ENCODE measurements at regions not wholly inside any gene's neighbourhood (a gene's known extent, or its start where the extent isn't known, plus 50 kb on each side); places are given as distances from the start of the nearest gene placed in this dataset.
A peak's percentile ranks its signal among the peaks of the same experiment; 100 is the strongest.
"Not testable (repeated sequence)": the region's sequence is repeated elsewhere in the genome, so short reads cannot be mapped to it uniquely, and the experiment has no call there.

DNA sequence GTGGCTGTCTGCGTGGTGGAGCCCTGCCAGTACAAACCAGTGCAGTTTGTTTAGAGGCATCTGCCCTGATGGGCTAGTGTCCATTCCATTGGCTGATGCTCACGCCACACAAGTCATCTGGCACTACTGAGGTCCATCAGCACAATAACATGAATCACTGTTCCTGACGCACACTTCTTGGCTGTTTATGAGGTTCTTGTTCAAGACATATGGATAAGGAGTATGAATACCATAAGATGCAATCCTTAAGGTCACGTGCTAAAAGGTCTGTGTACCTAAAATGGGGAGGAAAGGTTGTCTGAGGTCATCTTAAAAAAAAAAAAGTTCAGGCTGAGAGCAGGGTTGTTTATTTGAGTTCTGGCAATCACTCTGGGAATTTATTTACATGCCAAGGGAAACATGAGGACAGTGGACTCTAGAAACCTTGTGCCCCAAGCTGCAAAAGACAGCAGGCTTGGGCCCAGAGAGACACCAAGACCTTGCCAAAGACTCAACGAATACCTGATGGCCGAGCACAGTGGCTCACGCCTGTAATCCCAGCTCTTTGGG is 54.1 kb upstream of the SHLD1 start:
- DNase-seq (ENCODE audit: low read depth in 2 of 3, low spot score in 2 of 3): no peak

GRCh38 chr20:5691918-5692618 is 58.1 kb upstream of the SHLD1 start:
- DNase-seq (ENCODE audit: low read depth in 2 of 3, low spot score in 2 of 3): no peak

GRCh38 chr20:5689463-5689862 is 60.7 kb upstream of the SHLD1 start:
- DNase-seq (ENCODE audit: low read depth in 2 of 3, low spot score in 2 of 3): no peak

GRCh38 chr20:5688431-5688972 is 61.7 kb upstream of the SHLD1 start:
- no peak for DNase-seq (ENCODE audit: low read depth in 2 of 3, low spot score in 2 of 3)

- no peak for DNase-seq (ENCODE audit: low read depth in 2 of 3, low spot score in 2 of 3)
Measured at GRCh38 chr20:5687884-5688283, 62.3 kb upstream of the SHLD1 start.

- DNase-seq (ENCODE audit: low read depth in 2 of 3, low spot score in 2 of 3): no peak
Measured at GRCh38 chr20:5686384-5687105, 63.7 kb upstream of the SHLD1 start.

GRCh38 chr20:5682556-5682955 is 67.6 kb upstream of the SHLD1 start:
- DNase-seq (ENCODE audit: low read depth in 2 of 3, low spot score in 2 of 3): peak in 1 of 3 donors; percentile 13

DNA sequence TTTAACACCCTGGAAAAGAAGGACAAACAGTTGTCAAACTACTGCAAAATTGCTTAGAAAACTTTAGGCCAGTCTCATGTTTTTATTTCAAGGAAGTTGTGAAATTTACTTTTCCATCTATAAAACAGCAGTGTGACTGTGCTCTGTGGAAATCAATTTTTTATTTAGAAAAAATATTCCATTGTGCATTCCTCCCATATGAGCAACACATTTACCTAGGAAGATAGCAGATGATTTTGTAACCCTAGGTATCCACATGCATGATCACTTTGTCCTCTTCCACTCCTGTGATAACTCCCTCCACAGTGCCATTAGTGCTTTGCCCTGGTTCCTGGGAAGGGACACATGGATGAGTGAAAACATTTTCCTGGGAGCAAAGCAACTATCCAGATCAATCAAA is 69.4 kb upstream of the GPCPD1 start:
- no peak for DNase-seq (ENCODE audit: low read depth in 2 of 3, low spot score in 2 of 3)

DNA sequence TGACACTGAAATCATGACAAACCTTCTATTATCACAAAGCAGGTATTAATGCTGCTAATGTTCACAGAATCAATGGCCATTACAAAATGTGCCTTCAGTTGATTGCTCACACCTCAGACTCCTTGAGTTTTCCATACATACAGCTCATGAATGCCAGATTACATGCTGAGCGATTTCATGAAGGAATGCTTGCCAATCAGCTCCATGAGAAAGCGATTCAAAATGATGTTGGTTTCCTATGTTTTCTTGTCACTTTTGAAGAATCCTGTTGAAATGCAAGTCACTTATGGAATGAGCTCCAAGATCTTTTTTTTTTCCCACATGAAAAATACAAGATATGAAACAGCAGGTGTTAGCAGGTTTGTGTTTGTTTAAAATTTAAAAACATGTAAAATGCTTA is 68.0 kb upstream of the GPCPD1 start:
- no peak for DNase-seq (ENCODE audit: low read depth in 2 of 3, low spot score in 2 of 3)

DNA sequence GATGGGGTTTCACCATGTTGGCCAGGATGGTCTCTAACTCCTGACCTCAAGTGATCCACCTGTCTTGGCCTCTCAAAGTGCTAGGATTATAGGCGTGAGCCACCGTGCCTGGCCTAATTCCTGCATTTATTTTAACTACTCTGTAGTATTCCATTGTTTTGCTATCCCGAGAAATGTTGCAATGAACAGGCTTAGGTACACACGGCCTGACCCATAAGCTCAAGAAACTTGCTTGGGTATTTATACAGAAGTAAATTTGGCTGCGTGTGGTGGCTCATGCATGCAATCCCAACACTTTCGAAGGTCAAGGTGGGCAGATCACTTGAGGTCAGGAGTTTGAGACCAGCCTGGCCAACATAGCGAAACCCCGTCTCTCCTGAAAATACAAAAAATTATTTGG is 67.1 kb upstream of the GPCPD1 start:
- DNase-seq (ENCODE audit: low read depth in 2 of 3, low spot score in 2 of 3): not testable (repeated sequence)

DNA sequence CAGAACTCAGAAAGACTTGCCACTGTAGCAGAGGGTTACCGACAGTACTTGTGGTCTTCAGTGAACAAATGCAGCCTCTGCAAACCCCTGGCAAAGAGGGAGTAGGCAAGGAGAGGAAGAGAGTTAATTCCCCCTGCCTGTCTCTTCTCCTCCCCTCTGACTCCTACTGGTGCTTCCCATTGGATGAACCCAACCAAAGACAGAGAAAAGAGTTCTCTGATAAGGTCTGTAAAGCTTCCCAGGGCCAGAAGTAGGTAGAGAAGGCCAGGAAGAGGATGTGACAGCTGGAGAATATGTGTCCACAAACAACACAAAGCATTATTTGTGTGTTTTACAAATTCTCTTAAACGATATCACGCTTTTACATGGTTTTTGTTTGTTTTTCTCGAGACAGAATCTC is 66.6 kb upstream of the GPCPD1 start:
- no peak for DNase-seq (ENCODE audit: low read depth in 2 of 3, low spot score in 2 of 3)

DNA sequence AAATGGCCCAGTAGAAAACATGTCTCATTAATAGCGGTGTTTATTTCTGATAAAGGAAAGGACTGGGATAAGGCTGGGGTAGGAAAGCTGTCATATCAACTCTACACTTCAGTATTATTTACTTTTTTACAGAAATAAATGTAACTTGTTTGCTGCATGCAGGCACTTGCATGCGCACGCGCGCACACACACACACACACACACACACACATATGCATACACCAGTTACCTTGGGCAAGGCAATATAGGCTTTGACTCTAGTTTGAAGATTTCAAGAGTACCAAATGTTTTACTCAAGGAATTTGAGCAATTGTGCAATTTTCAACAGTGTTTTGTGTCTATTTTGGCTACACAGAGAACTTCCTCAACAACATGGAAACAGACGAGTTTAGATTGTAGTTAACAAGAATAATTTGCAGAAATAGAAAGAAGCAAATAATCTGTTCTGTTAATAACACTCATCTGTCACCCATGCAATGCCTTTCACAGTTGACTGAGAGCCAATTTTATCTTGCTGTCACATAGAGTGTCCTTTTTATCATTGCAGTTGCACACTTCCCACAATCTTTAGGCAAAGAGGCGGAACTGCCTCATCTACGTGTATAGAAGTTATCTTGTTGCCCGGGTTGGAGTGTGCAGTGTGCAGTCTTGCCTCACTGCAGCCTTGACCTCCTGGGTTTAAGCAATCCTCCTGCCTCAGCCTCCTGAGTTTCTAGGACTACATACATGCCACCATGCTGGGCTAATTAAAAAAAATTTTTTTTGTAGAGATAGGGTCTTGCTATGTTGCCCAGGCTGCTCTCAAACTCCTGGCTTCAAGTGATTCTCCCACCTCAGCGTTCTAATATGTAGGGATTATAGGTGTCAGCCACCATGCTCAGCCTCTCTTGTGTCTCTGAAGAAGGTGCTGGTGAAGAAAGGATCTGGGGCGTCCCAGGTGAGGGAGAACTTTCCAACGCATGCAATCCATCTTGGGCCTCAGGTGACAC is 64.6 kb upstream of the GPCPD1 start:
- peak in 2 of 3 donors; percentile 53 to 78 for DNase-seq (ENCODE audit: low read depth in 2 of 3, low spot score in 2 of 3)

- peak in 1 of 3 donors; percentile 67 for DNase-seq (ENCODE audit: low read depth in 2 of 3, low spot score in 2 of 3)
Measured at GRCh38 chr20:5674176-5674660, 63.4 kb upstream of the GPCPD1 start.

GRCh38 chr20:5670874-5671273 is 60.1 kb upstream of the GPCPD1 start:
- no peak for DNase-seq (ENCODE audit: low read depth in 2 of 3, low spot score in 2 of 3)

GRCh38 chr20:5670036-5670536 is 59.3 kb upstream of the GPCPD1 start:
- DNase-seq (ENCODE audit: low read depth in 2 of 3, low spot score in 2 of 3): no peak

GRCh38 chr20:5668529-5668868 is 57.7 kb upstream of the GPCPD1 start:
- DNase-seq (ENCODE audit: low read depth in 2 of 3, low spot score in 2 of 3): no peak

GRCh38 chr20:5667705-5668528 is 57.1 kb upstream of the GPCPD1 start:
- no peak for DNase-seq (ENCODE audit: low read depth in 2 of 3, low spot score in 2 of 3)

DNA sequence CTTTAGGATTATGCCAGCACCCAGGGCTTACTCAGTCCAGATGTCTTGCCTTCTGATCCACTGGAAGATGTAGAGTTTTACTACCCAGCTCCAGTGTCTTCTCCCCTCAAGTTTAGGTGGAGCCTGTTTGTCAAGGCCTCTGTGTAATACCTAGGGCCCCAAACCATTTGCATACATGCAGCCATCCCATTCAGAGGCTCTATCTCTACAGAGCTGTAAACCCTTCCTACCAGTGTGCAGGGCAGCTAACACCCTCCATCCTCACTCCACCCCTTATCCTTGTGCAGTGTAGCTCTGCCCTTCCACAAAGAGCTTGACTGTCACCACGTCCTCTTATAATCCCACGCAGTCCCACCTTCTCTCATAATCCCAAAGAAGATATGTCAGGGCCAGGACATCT is 54.6 kb upstream of the GPCPD1 start:
- no peak for DNase-seq (ENCODE audit: low read depth in 2 of 3, low spot score in 2 of 3)

- no peak for DNase-seq (ENCODE audit: low read depth in 2 of 3, low spot score in 2 of 3)
Measured at GRCh38 chr20:5663396-5663795, 52.6 kb upstream of the GPCPD1 start.

DNA sequence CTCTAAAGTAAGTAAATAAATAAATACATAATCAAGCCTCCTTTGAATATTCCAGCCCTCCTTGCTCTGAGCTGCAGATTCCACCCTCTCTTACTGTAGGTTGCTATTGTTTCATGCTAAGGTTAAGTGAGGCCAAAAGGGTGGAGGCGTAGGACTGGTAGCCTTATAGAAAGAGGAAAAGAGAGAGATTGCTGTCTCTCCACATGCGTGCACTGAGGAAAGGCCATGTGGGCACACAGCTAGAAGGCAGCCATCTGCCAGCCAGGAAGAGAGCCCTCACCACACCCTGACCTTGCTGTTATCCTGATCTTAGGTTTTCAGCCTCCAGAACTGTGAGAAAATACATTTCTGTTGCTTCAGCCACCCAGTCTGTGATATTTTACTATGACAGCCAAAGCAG is 52.0 kb upstream of the GPCPD1 start:
- DNase-seq (ENCODE audit: low read depth in 2 of 3, low spot score in 2 of 3): no peak
